ENCODE measurements at regions not wholly inside any gene's neighbourhood (a gene's known extent, or its start where the extent isn't known, plus 50 kb on each side); places are given as distances from the start of the nearest gene placed in this dataset.

DNA sequence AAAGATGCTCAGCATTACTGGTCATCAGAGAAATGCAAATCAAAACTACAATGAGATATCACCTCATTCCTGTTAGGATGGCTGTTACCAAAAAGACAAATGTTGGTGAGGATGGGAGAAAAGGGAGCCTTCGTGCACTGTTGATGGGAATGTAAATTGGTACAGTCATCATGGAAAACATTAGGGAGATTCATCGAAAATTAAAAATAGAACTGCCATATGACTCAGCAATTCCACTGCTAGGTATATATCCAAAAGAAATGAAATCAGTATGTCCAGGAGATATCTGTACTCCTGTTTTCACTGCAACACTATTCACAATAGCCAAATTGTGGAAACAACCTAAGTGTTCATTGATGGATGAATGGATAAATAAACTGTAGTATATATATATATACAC, 228.1 kb downstream of the ACTR3B start:
- no peaks in the 10 kb centered on the region for H3K9me3 ChIP-seq (ENCODE audit: control insufficient read depth in 4 of 4, low read length in 3 of 4)
- no peaks in the 10 kb centered on the region for H3K27me3 ChIP-seq (ENCODE audit: control insufficient read depth in 4 of 4, insufficient read depth in 4 of 4, low read length in 3 of 4)
- no peak overlapping the region for H3K4me3 ChIP-seq (ENCODE audit: low read depth in 1 of 3, low read length in 3 of 3)
- H3K4me1 ChIP-seq (ENCODE audit: control insufficient read depth in 4 of 4, insufficient read depth in 4 of 4, low read length in 3 of 4): no peaks in the 10 kb centered on the region
- no peak overlapping the region for H3K9ac ChIP-seq (ENCODE audit: low read depth in 1 of 2, low read length in 2 of 2)
- no peak overlapping the region for H3K27ac ChIP-seq (ENCODE audit: low read depth in 1 of 2, low read length in 2 of 2)
- H3K36me3 ChIP-seq (ENCODE audit: control insufficient read depth in 4 of 4, insufficient read depth in 3 of 4, low read depth in 1 of 4, low read length in 3 of 4): no peaks in the 10 kb centered on the region
- 91% methylated on average over 2 of the region's 2 CpGs for WGBS
- no peak for DNase-seq (ENCODE audit: low spot score)
- TF ChIP-seq, protein P1, sequence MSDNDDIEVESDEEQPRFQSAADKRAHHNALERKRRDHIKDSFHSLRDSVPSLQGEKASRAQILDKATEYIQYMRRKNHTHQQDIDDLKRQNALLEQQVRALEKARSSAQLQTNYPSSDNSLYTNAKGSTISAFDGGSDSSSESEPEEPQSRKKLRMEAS (IDR thresholded peaks at IDR 0.05): no peak

DNA sequence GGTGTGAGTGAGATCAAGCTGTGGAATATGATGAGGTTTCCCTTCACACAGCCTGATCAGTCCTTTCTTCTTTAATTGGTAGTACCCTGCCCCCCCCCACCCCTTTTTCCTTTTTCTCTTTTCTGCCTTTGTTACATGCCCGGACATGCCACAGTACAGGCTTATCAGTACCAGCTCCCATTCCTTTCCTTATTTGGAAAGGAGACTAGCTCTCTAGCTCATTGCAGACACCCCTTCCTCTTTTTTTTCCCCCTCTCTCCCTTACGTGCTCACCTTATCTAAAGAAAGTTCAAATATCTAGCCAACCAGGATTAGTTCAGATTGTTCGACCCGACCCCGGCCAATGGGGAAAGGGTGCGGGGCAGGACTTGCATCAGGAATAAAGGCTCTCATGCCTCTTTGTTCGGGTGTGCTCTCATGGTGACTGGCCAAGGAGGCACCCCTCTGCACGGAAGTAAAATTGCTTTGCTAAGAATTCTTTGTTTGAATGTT, 230.4 kb downstream of the ACTR3B start:
- 70% methylated on average over 8 of the region's 8 CpGs for WGBS
- Histone ChIP-seq H3K9ac (ENCODE audit: low read depth in 1 of 2, low read length in 2 of 2) (no peak overlapping the region), H3K27ac (ENCODE audit: low read depth in 1 of 2, low read length in 2 of 2) (no peak overlapping the region), H3K9me3 (ENCODE audit: control insufficient read depth in 4 of 4, low read length in 3 of 4) (no peaks in the 10 kb centered on the region), H3K4me3 (ENCODE audit: low read depth in 1 of 3, low read length in 3 of 3) (no peak overlapping the region), H3K36me3 (ENCODE audit: control insufficient read depth in 4 of 4, insufficient read depth in 3 of 4, low read depth in 1 of 4, low read length in 3 of 4) (no peaks in the 10 kb centered on the region), H3K27me3 (ENCODE audit: control insufficient read depth in 4 of 4, insufficient read depth in 4 of 4, low read length in 3 of 4) (no peaks in the 10 kb centered on the region), H3K4me1 (ENCODE audit: control insufficient read depth in 4 of 4, insufficient read depth in 4 of 4, low read length in 3 of 4) (no peaks in the 10 kb centered on the region)
- DNase-seq (ENCODE audit: low spot score): no peak
- TF ChIP-seq YY1 (IDR thresholded peaks at IDR 0.05): no peak
- TF ChIP-seq, protein P2, sequence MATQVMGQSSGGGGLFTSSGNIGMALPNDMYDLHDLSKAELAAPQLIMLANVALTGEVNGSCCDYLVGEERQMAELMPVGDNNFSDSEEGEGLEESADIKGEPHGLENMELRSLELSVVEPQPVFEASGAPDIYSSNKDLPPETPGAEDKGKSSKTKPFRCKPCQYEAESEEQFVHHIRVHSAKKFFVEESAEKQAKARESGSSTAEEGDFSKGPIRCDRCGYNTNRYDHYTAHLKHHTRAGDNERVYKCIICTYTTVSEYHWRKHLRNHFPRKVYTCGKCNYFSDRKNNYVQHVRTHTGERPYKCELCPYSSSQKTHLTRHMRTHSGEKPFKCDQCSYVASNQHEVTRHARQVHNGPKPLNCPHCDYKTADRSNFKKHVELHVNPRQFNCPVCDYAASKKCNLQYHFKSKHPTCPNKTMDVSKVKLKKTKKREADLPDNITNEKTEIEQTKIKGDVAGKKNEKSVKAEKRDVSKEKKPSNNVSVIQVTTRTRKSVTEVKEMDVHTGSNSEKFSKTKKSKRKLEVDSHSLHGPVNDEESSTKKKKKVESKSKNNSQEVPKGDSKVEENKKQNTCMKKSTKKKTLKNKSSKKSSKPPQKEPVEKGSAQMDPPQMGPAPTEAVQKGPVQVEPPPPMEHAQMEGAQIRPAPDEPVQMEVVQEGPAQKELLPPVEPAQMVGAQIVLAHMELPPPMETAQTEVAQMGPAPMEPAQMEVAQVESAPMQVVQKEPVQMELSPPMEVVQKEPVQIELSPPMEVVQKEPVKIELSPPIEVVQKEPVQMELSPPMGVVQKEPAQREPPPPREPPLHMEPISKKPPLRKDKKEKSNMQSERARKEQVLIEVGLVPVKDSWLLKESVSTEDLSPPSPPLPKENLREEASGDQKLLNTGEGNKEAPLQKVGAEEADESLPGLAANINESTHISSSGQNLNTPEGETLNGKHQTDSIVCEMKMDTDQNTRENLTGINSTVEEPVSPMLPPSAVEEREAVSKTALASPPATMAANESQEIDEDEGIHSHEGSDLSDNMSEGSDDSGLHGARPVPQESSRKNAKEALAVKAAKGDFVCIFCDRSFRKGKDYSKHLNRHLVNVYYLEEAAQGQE (IDR thresholded peaks at IDR 0.05): no peak
- TF ChIP-seq EGR1 (IDR thresholded peaks at IDR 0.05; ENCODE audit: low read depth in 2 of 2): no peak
- TF ChIP-seq NR2F2 (IDR thresholded peaks at IDR 0.05): no peak
- no peak for TF ChIP-seq FOXA1 (IDR thresholded peaks at IDR 0.05)
- TF ChIP-seq, protein P3, sequence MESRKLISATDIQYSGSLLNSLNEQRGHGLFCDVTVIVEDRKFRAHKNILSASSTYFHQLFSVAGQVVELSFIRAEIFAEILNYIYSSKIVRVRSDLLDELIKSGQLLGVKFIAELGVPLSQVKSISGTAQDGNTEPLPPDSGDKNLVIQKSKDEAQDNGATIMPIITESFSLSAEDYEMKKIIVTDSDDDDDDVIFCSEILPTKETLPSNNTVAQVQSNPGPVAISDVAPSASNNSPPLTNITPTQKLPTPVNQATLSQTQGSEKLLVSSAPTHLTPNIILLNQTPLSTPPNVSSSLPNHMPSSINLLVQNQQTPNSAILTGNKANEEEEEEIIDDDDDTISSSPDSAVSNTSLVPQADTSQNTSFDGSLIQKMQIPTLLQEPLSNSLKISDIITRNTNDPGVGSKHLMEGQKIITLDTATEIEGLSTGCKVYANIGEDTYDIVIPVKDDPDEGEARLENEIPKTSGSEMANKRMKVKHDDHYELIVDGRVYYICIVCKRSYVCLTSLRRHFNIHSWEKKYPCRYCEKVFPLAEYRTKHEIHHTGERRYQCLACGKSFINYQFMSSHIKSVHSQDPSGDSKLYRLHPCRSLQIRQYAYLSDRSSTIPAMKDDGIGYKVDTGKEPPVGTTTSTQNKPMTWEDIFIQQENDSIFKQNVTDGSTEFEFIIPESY (IDR thresholded peaks at IDR 0.05): no peak
- TF ChIP-seq HNF4A (conservative IDR thresholded peaks at IDR 0.05): no peak
- no peak for TF ChIP-seq GABPA (IDR thresholded peaks at IDR 0.05 in 1 of 2, conservative IDR thresholded peaks at IDR 0.05 in 1 of 2)
- TF ChIP-seq, protein P1 (IDR thresholded peaks at IDR 0.05): no peak
- no peak for TF ChIP-seq RXRA (IDR thresholded peaks at IDR 0.05)
- TF ChIP-seq TAF1 (conservative IDR thresholded peaks at IDR 0.05): no peak
- no peak for TF ChIP-seq HNF4G (IDR thresholded peaks at IDR 0.05)
- TF ChIP-seq SP1 (IDR thresholded peaks at IDR 0.05): no peak
- no peak for TF ChIP-seq JUND (IDR thresholded peaks at IDR 0.05)
- TF ChIP-seq FOXA2 (IDR thresholded peaks at IDR 0.05): no peak
- TF ChIP-seq, protein P4, sequence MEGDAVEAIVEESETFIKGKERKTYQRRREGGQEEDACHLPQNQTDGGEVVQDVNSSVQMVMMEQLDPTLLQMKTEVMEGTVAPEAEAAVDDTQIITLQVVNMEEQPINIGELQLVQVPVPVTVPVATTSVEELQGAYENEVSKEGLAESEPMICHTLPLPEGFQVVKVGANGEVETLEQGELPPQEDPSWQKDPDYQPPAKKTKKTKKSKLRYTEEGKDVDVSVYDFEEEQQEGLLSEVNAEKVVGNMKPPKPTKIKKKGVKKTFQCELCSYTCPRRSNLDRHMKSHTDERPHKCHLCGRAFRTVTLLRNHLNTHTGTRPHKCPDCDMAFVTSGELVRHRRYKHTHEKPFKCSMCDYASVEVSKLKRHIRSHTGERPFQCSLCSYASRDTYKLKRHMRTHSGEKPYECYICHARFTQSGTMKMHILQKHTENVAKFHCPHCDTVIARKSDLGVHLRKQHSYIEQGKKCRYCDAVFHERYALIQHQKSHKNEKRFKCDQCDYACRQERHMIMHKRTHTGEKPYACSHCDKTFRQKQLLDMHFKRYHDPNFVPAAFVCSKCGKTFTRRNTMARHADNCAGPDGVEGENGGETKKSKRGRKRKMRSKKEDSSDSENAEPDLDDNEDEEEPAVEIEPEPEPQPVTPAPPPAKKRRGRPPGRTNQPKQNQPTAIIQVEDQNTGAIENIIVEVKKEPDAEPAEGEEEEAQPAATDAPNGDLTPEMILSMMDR (IDR thresholded peaks at IDR 0.05; ENCODE audit: low read depth, low read length, missing input control): no peak
- TF ChIP-seq RAD21 (IDR thresholded peaks at IDR 0.05): no peak
- TF ChIP-seq, protein P5, sequence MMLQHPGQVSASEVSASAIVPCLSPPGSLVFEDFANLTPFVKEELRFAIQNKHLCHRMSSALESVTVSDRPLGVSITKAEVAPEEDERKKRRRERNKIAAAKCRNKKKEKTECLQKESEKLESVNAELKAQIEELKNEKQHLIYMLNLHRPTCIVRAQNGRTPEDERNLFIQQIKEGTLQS (IDR thresholded peaks at IDR 0.05): no peak

All from liver (tissue), 8 donors.